GM21528 (cell line): ENCODE measurements at regions not wholly inside any gene's neighbourhood (a gene's known extent, or its start where the extent isn't known, plus 50 kb on each side); places are given as distances from the start of the nearest gene placed in this dataset.
A peak's percentile ranks its signal among the peaks of the same experiment; 100 is the strongest.

Experiments used
- ATAC-seq: cut with Tn5 transposase; IDR thresholded peaks from one replicate; pipeline ENCODE4 v1.9.1; 2021; ENCODE audit warnings: mild to moderate bottlenecking, moderate library complexity; ENCODE audit not compliant: unreplicated experiment, low FRiP score

DNA sequence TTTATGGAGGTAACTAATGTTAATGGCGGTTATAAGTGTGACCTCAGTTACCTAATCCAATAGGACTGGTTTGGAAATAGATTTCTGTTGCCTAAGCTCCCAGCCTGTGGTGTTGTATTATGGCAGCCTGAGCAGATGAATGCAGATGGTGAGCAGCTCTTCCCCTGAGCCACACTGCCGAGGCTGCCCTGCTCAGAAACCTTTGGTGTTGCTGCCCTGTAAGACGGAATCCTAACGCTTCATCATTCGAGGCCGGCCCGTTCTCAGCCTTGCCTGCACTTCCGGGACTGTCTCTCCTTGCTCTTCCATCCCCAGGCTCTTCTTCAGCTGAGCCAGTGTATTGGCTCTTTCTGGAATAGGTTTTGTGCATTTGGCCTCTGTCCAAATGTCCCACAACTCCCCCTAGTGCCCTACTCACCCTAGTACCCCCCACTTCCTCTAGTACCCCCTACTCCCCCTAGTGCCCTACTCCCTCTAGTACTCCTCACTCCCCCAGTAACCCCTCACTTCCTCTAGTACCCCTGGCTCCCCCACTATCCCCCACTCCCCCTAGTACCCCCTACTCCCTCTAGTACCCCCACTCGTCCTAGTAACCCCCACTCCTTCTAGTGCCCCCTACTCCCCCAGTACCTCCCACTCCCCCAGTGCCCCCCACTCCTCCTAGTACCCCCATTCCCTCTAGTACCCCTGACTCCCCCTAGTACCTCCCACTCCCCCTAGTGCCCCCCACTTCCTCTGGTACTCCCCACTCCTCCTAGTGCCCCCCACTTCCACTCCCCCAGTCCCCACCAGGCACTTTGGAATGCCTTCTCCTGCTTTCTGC, 106.0 kb upstream of the TAF1B start:
- ATAC-seq, result no peak

DNA sequence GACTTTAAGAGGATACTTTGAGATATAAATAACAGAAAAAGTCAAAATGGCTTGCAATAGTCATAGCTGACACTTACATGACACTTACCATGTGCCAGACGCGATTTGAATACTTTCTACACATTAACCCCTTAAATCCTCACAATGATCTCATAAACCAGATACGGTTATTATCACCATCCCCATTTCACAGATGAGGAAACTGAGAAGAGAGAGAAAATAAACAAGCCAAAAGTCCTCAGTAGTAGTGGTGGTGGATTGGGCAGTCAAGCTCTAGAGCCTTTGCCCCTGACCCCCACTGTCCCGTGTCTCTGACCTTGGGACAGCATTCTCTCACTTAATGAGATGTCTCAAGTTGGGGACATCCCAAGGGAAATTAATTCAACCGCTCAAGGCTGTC, 105.2 kb upstream of the TAF1B start:
- no peak for ATAC-seq

DNA sequence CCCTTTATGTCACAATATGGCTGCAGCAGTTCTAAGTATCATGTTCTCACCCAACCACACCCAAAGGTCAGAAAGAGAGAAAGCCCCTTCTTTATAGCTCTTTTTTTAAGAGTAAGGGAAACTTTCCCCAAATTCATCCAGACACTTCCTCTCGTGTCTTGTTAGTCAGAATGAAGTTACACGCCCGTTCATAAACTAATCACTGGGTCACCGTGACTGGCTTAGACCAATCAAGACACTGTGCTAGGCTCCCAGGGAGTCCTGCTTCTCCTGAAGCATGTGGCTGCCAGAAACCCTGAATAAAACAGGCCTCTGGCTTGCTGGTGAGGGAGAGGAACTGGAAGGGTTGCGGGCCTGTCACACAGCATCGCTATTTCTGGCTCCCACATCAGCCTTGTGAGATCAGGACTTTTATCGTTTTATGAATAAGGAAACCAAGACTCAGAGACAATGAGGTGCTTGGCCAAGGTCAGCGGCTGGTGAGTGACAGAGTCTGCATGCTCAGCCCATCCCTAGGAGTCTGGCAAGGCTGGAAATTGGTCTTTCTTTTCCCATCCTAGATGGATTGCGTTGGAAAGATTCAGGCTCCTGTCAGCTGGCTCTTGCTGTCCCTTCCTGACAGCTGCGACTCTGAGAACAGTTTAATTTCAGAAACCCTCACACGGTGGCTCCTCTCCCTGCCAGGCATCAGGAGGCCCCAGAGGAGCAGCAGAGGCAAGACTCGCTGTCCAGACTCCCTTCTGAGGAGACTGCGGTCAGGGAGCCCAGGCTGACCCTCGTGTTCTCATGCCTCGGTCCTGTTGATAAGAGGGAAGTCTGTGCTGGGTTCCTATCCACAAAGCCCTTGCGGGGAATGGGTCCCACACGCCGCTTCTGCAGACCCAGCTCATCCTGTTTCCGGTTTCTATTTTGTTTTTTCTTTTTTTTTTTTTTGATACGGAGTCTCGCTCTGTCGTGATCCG, 104.5 kb upstream of the TAF1B start:
- no peak for ATAC-seq

DNA sequence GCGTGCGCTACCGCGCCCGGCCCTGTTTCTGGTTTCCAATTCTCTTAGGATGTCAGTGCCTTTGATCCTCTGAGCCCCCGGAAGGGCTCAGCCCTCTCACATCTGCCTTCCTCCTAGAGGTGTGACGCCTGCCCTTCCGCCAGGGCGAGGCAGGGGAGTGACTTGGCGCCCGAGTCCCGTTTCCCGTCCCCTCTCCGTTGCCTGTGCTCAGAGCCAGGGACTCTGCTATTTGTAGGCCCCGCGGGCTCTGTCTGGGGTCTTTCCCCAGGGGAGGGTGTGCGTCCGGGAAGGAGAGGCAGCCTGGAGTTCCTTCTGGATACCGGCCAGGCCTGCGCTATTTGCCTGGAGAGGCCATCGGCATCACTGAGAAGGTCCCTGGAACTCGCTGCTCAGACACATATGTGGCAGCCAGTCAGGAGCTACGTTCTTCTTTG, 103.7 kb upstream of the TAF1B start:
- ATAC-seq, result no peak

DNA sequence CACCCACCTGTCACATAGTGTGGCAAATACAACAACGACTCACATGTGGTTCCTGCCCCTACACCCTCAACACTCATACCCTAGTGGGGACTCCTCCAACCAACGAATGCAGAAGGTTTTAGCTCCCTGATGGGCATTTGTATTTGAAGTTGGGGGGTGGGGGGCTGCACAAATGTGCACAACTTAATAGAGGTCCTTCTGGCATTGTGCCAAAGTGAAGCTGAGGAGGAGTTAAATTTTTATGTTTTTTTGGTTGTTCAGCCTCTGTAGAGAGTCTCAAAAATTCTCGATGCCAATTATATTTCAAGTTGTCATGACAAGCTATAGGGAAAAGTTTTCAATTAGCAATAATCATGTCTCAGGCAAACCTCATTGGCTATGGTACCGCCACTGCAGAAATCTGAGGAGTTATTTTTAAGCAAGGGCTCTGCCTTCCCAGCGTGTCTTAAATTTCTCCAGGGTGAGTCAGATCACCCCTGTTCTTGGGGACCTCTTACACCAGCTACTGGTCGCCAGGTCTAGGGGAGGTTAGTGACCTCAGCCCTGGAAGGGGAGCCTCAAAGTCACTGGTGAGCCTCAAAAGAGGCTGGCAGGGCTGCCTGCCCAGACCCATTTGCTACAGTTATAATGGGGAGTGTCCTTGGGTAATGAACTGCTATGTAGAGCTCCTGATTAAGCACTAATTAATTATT, 102.7 kb upstream of the TAF1B start:
- no peak for ATAC-seq

DNA sequence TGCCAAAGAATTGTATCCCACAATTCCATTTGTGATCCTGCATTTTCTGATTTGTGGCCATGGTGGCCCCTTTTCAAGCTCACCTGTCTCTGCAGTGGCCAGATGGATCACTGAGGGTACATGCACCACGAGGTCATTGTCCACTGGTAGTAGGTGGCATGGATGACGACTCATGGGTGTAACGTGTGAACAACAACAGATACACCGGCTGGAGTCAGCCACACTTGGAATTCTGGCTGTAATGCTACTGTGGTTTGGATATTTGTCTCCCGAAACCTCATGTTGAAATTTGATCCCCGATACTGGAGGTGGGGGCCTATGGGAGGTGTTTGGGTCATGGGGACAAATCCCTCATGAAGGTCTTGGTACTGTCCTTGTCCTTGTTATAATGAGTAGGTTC, 102.2 kb upstream of the TAF1B start:
- no peak for ATAC-seq

DNA sequence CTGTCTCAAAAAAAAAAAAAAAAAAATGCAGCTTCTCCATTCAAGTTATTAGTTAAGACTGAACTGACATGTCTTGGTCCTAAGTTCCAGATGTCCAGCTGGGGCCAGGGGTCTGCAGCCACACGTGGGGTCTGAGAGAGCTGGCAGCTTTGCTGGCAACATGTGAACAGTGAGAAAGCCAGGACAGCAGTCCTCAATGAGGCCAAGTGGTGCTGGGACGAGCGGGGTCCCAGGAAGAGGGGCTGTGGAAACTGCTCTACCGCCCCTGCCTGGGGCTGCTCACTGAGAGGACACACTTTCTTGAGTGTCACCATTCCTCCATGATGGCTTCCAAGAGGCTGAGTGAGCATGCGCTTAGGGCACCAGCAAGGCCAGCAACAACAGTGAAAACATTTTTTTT, 100.7 kb upstream of the TAF1B start:
- no peak for ATAC-seq

DNA sequence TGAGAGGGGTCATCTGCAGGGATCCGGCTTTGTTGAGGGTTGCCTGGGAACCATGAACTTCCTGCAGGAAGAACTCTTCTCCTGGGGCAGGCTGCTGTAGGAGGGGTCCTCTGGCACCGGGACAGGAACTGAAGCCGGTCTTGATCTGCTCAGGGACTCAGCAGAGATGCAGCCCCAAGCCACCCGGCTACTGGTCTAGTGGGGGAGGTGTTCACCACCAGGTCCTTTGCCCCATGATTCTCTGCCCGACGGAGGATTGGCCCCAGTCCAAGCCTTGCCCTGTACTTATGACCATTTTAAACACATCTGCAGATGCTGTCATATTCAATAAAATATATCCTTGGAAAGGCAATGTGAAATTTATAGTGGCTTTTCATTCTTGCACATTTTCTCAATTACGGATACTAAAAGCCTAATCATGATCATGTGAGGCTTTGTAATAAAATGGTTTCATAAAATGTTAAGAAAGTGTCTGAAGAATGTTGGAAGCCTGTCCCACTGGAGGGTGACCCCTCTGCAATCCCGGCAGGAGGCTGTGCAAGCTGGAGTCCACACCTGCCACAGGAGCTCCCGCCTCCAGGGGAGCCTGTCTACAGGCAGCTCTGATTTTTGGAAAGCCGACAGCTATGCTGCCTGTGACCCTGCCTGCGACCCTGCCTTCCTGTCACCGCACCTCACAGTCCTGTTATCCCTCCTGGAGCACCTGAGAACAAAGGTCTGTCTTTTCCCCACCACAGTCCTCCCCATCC, 98.8 kb upstream of the TAF1B start:
- no peak for ATAC-seq

DNA sequence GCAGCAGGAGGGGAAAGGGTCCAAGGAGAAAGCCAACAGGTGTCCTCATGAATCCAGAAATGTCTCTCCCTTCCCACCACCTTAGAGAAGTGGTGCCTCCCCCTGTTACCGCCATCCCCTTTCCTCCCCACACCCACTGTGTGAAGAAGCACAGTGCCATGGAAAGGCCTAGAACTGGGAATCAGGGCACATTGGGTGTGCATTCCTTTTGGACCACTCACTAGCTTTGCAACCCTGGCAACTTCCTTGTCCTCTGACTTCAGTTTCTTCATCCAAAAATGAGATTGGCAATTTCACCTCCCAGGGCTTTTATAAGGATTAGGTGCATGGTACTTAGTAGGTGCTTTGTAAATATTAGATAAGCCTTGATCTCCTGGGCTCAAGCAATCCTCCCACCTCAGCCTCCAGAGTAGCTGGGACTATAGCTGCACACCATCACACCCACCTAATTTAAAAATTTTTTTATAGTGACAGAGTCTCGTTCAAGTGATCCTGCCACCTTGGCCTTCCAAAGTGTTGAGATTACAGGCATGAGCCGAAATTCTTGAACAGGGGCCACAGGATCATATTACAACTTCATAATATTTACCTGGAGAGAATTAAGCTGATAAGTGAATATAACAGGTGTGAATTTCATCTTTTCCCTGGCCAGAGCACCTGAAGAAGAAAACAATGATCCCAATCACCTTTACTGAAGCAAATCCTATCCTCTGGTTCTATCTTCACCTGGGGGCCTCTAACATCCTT, 97.9 kb upstream of the TAF1B start:
- no peak for ATAC-seq

DNA sequence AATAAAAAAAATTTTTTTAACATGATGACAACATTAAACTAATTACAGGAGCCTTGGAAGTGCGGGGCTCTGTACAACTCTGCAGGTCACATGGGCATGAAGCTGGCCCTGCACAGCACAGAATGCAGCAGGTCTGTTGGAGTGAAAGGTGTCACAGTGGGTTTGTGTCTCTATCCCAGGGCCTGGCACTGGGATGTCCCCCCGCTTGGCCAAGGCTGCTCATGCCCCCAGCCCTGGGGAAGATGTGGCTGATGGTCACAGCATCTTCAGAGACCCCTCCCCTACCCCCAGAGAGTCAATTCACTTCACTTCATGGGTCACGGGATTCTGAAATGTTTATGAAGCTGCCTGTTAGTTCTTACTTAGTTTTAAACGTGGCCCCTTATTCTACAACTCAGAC, 95.9 kb upstream of the TAF1B start:
- ATAC-seq, result no peak

DNA sequence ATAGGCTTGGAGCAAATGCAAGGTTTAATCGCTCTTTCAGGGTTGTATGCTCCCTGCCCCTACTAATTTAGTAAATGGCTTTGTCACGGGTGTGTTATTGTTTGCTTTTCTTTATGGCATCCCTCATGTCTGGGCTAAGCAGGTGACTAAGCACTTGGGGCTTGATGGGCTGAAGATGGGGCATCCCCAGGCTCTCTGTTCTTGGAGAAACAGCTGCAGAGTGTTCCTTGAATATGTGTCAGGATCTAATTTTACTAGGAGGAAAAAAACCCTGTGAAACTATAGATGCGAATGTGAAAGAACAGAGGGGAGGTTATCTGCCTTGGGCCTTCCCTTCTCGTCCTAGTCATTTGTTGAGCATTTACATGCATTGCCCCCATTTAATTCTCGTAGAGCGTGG, 94.7 kb upstream of the TAF1B start:
- ATAC-seq, result no peak

DNA sequence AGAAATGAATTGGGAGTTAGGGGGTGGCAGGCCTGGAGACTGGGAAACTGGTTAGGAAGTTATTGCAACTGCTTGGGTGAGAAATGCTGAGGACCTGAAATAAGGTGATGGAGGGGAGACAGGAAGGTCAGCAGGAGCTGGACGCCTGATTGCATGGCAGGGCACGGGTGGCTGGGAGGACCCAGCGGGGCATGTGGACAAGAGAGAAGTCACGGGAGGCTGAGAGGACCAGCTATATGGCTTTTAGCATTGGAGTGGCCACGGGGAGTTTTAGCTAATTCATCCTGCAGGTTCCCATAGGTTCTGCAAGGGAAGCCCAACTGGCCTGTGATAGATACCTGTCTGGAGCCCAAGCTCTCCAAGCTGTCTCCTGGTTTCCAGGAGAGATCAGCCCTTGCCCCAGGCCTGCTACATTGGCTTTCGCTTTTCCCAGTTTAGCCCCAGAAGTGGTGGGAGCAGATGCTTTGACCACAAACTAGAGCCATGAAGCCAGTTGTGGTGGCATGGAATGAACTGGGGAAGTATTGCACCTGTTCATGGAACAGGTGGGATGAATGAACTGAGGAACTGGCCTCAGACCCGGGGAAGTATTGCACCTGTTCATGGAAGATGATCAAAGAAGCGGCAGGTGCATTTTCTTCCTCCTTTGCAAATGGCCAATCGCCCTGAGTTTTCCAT, 93.6 kb upstream of the TAF1B start:
- ATAC-seq, result no peak

DNA sequence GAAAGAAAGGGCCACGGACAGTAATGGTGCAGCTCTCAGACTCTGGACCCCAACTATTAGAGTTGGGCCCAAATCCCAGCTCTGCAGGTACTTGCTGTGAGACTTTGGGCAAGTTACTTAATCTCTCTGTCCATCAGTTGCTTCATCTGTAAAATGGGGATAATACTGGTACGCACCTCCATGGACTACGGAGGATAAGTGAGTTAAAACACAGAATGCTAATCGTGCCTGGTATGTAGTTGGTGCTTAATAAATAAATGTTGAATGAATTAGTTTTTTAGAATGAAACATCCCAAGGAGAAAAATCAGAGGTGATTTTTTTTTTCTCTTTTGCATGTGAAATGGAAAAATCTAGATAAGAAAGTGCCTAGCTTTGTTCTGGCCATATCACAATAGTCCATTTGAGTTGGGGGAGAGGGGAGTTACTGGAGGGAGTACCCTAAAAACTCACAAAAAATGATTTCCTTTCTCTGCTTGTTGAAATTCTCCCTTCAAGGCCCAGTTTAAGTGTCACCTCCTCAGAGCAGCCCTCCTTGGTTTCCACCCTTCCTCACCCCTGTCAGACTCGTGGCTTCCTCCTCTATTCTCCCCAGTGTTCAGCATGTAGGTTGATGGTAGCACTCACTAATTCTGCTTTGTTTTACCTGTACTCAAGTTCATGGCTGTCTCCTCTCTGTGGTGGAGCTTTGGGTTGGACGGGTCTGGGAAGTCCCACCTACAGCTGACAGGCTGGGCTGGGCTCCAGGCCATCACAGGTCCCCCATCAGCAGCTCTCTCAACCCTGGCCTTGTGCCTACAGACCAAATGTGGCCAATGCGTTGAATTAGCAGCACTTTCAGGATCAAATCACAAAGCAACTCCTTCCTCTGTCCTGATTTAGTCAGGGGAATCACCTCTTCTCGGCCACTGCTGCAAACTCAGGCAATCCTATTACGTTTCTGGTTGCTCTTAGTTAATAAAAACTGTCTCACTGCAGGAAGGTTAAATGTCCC, 92.8 kb upstream of the TAF1B start:
- no peak for ATAC-seq

DNA sequence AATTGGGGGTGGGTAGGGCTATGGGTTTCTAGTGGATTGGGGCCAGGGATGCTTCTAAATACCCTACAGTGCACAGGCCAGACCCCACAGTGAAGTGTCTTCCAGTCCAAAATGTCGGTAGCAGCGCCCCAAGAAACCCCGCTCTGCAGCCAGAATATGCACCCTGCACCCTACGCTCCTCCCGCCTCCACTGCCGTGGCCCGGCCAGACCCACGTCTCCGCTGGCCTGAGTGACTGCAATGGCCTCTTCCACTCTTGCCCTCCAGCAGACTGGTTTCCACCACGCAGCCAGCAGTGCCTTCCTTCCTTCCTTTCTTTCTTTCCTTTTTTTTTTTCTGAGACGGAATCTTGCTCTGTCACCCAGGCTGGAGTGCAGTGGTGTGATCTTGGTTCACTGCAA, 91.4 kb upstream of the TAF1B start:
- ATAC-seq, result no peak

DNA sequence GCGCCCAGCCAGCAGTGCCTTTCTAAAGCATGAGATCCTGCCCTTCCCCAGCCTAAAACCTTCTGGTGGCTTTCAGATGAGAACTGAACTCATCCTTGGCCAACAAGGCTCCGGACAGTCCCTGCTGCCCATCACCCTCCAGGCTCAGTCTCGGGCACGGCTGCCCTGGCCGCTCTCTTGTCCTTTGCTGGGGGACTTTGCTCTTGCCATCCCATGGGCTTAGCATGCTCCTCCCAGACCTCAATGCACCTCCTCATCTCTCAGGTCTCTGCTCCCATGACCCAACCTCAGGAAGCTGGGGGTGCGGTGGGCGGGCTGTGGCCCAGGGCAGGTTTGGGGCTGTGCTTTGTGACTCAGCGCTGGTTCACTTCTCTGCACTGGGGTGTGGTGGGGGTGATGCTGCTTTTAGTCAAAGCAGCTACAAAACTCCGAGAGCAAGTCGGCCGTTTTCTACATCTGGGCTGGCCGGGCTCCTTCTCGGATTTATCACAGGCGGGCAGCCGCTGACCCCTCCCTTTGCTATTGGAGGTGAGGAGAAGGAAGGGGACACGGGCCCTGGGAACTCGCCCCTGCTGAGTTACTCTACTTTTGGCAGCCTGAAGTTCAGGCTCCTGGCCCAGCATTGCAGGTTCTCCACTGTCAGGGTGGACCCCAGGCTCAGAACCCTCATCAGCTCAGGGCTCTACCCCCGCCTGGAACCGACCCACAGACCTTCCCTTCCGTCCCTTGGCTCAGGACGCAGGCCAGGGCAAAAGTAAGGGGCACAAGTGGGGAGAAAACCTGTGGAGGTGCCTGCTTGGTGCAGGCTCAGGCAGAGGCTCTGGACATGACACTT, 90.6 kb upstream of the TAF1B start:
- no peak for ATAC-seq

DNA sequence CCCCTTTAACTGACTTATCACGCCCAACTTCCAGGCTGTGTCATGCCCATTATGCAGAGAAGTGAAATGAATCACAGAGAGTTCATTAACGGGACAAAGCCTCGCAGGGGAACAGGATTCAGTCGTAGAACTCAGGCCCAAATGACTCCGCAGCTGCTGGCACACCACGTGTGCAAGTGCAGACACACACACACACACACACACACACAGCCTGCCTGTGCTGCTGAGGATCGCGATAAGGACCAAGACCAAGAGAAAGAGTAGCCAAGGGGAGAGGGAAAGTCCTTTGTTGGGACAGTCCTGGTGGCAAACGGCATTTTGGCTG, 90.0 kb upstream of the TAF1B start:
- ATAC-seq, result peak; percentile 67
